Breast epithelium (tissue), 4 donors: ENCODE measurements at regions not wholly inside any gene's neighbourhood (a gene's known extent, or its start where the extent isn't known, plus 50 kb on each side); places are given as distances from the start of the nearest gene placed in this dataset.

Experiments
- DNase-seq, 2 donors: peaks; one replicate each; pipeline ENCODE4 v3.0.0-alpha.2; 2019; ENCODE audit warnings: low spot score in 2 of 2
- H3K27ac ChIP-seq, 2 donors: fragments of 200-600 bp; sonication (generic) in 1 of 2; one replicate each; pipeline ENCODE4 v1.5.1; 2016 to 2019; ENCODE audit warnings: mild to moderate bottlenecking in 1 of 2
- H3K27me3 ChIP-seq, 2 donors: fragments of 200-600 bp; sonication (generic) in 1 of 2; one replicate each; pipeline versions ENCODE4 v1.5.1 to v1.6.0; 2017 to 2019; ENCODE audit warnings: control low read depth in 1 of 2, mild to moderate bottlenecking in 1 of 2
- H3K36me3 ChIP-seq: fragments of 200-600 bp; one replicate; pipeline ENCODE4 v1.5.1; 2019
- H3K4me1 ChIP-seq, 2 donors: fragments of 200-600 bp; sonication (generic); one replicate each; pipeline ENCODE4 v1.5.1; 2016 to 2019; ENCODE audit warnings: control low read depth in 1 of 2
- H3K4me3 ChIP-seq, 3 donors: fragments of 200-600 bp; sonication (generic); 1 replicate in 2 of 3; 2 replicates in 1 of 3; pipeline ENCODE4 v1.5.1; 2016 to 2019; ENCODE audit warnings: mild to moderate bottlenecking in 3 of 3, moderate library complexity in 2 of 3
- H3K9me3 ChIP-seq, 2 donors: fragments of 200-600 bp; sonication (generic) in 1 of 2; one replicate each; pipeline ENCODE4 v1.5.1; 2016 to 2019; ENCODE audit warnings: control low read depth in 1 of 2
- CTCF ChIP-seq, 3 donors: fragments of 450-650 bp; IDR thresholded peaks; one replicate each; pipeline ENCODE4 v1.5.1; 2016 to 2017; ENCODE audit warnings: antibody characterized with exemption in 3 of 3, mild to moderate bottlenecking in 3 of 3, moderate library complexity in 3 of 3
- POLR2A ChIP-seq: fragments of 450-650 bp; IDR thresholded peaks from one replicate; pipeline ENCODE4 v1.6.1; 2016; ENCODE audit warnings: antibody characterized with exemption, mild to moderate bottlenecking, moderate library complexity
- POLR2AphosphoS5 ChIP-seq, 3 donors: sonication (generic); formaldehyde crosslinking; IDR thresholded peaks; one replicate each; pipeline ENCODE4 v1.6.1; 2017; ENCODE audit warnings: antibody characterized with exemption in 3 of 3
- intact Hi-C: fragments of 100-400 bp; cut with DNase I; formaldehyde crosslinking; loops from one replicate; pipeline ENCODE4 v1.15.1; 2023; ENCODE audit warnings: low total_unique reads

DNA sequence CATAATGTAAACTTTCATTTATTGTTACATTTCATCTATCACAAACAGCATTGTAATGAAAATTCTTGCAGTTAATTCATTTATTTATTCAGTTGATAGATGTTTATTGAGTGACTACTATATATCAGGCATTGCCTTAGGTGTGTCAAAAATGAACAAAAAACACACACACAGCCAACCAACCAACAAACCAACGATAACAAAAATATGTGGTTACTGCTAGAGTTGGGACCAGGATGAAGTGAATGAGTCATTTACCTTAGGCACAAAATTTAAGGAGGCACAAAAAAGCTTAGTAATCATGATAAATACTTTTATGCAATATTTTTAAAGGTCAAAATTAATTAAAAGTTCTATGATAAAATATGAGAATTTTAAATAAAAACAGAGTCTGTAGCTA, 223.4 kb downstream of the CSNK1G3 start:
- TF ChIP-seq CTCF (IDR thresholded peaks at IDR 0.05) (no peak), POLR2AphosphoS5 (IDR thresholded peaks at IDR 0.05) (no peak), POLR2A (no peak)
- Histone ChIP-seq H3K9me3 (peaks cover 18 to 21% of the 10 kb centered on the region in 2 donors), H3K4me3 (no peak overlapping the region), H3K4me1 (no peaks in the 10 kb centered on the region), H3K36me3 (no peaks in the 10 kb centered on the region), H3K27ac (no peak overlapping the region), H3K27me3 (no peaks in the 10 kb centered on the region)
- intact Hi-C loops: no loop called here
- DNase-seq: no peak

DNA sequence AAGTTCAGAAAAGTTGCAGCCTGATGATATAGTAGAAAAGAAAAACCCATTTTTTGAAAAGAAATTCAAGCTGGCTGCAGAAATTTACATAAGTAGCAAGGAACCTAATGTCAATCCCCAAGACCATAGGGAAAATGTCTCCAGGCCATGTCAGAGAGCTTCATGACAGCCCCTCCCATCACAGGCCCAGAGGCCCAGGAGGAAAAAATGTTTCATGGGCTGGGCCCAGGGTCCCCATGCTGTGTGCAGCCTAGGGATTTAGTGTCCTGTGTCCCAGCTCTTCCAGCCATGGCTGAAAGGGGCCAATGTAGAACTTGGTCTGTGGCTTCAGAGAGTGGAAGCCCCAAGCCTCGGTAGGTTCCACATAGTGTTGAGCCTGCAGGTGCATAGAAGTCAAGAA, 220.3 kb downstream of the CSNK1G3 start:
- H3K27ac ChIP-seq: no peak overlapping the region
- no peaks in the 10 kb centered on the region for H3K4me1 ChIP-seq
- no peaks in the 10 kb centered on the region for H3K27me3 ChIP-seq
- H3K36me3 ChIP-seq: no peaks in the 10 kb centered on the region
- TF ChIP-seq CTCF (IDR thresholded peaks at IDR 0.05) (no peak), POLR2AphosphoS5 (IDR thresholded peaks at IDR 0.05) (no peak), POLR2A (no peak)
- intact Hi-C loops: loop anchor here (2.0 kb wide), 1 partner anchor 1495 kb away; no protein-coding TSS in a partner anchor
- H3K9me3 ChIP-seq: peaks cover 18 to 26% of the 10 kb centered on the region in 2 donors
- H3K4me3 ChIP-seq: no peak overlapping the region
- DNase-seq: no peak

GRCh38 chr5:123722451-123722850, 210.5 kb downstream of the CSNK1G3 start:
- no peak for DNase-seq
- H3K4me3 ChIP-seq: no peak overlapping the region
- no peaks in the 10 kb centered on the region for H3K36me3 ChIP-seq
- no peaks in the 10 kb centered on the region for H3K4me1 ChIP-seq
- no peaks in the 10 kb centered on the region for H3K27me3 ChIP-seq
- TF ChIP-seq POLR2A (no peak), CTCF (IDR thresholded peaks at IDR 0.05) (no peak)
- intact Hi-C loops: no loop called here
- peaks cover 0 to 4% of the 10 kb centered on the region in 2 donors for H3K9me3 ChIP-seq
- no peak overlapping the region for H3K27ac ChIP-seq

GRCh38 chr5:123721675-123722276, 209.8 kb downstream of the CSNK1G3 start:
- TF ChIP-seq POLR2A (no peak), CTCF (IDR thresholded peaks at IDR 0.05) (no peak), POLR2AphosphoS5 (IDR thresholded peaks at IDR 0.05) (no peak)
- no peak overlapping the region for H3K4me3 ChIP-seq
- H3K27ac ChIP-seq: no peak overlapping the region
- H3K9me3 ChIP-seq: peaks cover 0 to 4% of the 10 kb centered on the region in 2 donors
- H3K27me3 ChIP-seq: no peaks in the 10 kb centered on the region
- H3K36me3 ChIP-seq: no peaks in the 10 kb centered on the region
- intact Hi-C loops: no loop called here
- no peaks in the 10 kb centered on the region for H3K4me1 ChIP-seq
- DNase-seq: no peak

DNA sequence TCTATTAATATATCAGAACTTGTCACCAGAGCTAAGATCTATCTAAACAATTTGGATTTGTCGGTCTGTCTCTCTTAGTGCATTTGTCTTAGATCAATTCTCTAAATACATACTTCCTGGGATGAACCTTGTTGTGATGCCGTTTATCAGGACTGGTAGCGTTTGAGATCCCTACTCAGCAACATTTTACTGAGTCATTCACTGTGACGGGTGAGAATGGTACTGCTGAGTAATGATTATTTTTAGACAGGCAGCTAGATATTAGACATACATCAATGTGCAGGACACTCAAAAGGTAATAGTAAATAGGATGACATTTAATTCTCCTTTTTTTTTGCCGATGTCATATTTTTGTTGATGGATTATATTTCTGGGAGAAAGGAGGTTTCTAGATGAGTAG, 209.0 kb downstream of the CSNK1G3 start:
- H3K9me3 ChIP-seq: peaks cover 0 to 2% of the 10 kb centered on the region in 2 donors

More for the DNA sequence above, 209.0 kb downstream of the CSNK1G3 start:
- Histone ChIP-seq H3K27me3 (no peaks in the 10 kb centered on the region), H3K4me1 (no peaks in the 10 kb centered on the region), H3K4me3 (no peak overlapping the region), H3K27ac (no peak overlapping the region), H3K36me3 (no peaks in the 10 kb centered on the region)
- intact Hi-C loops: no loop called here
- no peak for TF ChIP-seq CTCF (IDR thresholded peaks at IDR 0.05)
- TF ChIP-seq POLR2AphosphoS5 (IDR thresholded peaks at IDR 0.05): no peak
- no peak for TF ChIP-seq POLR2A
- DNase-seq: no peak
